SK-N-SH treated with all-trans-retinoic acid at 6 μM for 48 hours (cell line): ENCODE measurements at regions not wholly inside any gene's neighbourhood (a gene's known extent, or its start where the extent isn't known, plus 50 kb on each side); places are given as distances from the start of the nearest gene placed in this dataset.

Experiments used
- ATAC-seq: fragments of 200-7000 bp; cut with Tn5 transposase; 3 replicates; pipeline ENCODE4 v1.9.1; 2020; ENCODE audit warnings: mild to moderate bottlenecking, moderate library complexity
- ARNTL ChIP-seq: fragments of 450-650 bp; formaldehyde crosslinking; IDR thresholded peaks from 2 replicates; pipeline ENCODE4 v1.5.0; 2020; ENCODE audit warnings: low read depth, mild to moderate bottlenecking, moderate library complexity, borderline replicate concordance
- CSDC2 ChIP-seq: fragments of 250-450 bp; sonication (Bioruptor Pico); IDR thresholded peaks from 2 replicates; pipeline ENCODE4 v1.5.0; 2020; ENCODE audit warnings: mild to moderate bottlenecking, moderate library complexity
- GLIS3 ChIP-seq: fragments of 250-450 bp; sonication (Bioruptor Pico); IDR thresholded peaks from 2 replicates; pipeline ENCODE4 v1.5.0; 2020; ENCODE audit warnings: mild to moderate bottlenecking, moderate library complexity
- ISL1 ChIP-seq: fragments of 250-450 bp; sonication (Bioruptor Pico); IDR thresholded peaks from 2 replicates; pipeline ENCODE4 v2.1.2; 2022; ENCODE audit warnings: mild to moderate bottlenecking, moderate library complexity
- OSR1 ChIP-seq: fragments of 250-450 bp; sonication (Bioruptor Pico); IDR thresholded peaks from 2 replicates; pipeline ENCODE4 v1.8.0; 2022; ENCODE audit warnings: moderate library complexity, mild to moderate bottlenecking, inconsistent platforms
- PPARA ChIP-seq: fragments of 250-450 bp; sonication (Bioruptor Pico); IDR thresholded peaks from 2 replicates; pipeline ENCODE4 v1.5.0; 2020; ENCODE audit warnings: mild to moderate bottlenecking, borderline replicate concordance
- RARB ChIP-seq: fragments of 250-450 bp; sonication (Bioruptor Pico); IDR thresholded peaks from 2 replicates; pipeline ENCODE4 v1.8.0; 2021; ENCODE audit warnings: mild to moderate bottlenecking, moderate library complexity
- SNAI2 ChIP-seq: fragments of 250-450 bp; sonication (Bioruptor Pico); IDR thresholded peaks from 2 replicates; pipeline ENCODE4 v1.5.0; 2020; ENCODE audit warnings: mild to moderate bottlenecking, moderate library complexity
- TCF4 ChIP-seq: fragments of 250-450 bp; sonication (Bioruptor Pico); IDR thresholded peaks from 2 replicates; pipeline ENCODE4 v1.8.0; 2021; ENCODE audit warnings: mild to moderate bottlenecking, moderate library complexity, borderline replicate concordance
- TOX ChIP-seq: fragments of 250-450 bp; sonication (Bioruptor Pico); IDR thresholded peaks from 2 replicates; pipeline ENCODE4 v1.8.0; 2021; ENCODE audit warnings: mild to moderate bottlenecking, moderate library complexity, borderline replicate concordance
- ZC3H10 ChIP-seq: fragments of 250-450 bp; sonication (Bioruptor Pico); IDR thresholded peaks from 2 replicates; pipeline ENCODE4 v1.5.1; 2021; ENCODE audit warnings: mild to moderate bottlenecking, moderate library complexity
- ZFP3 ChIP-seq: fragments of 250-450 bp; sonication (Bioruptor Pico); IDR thresholded peaks from 2 replicates; pipeline ENCODE4 v1.5.0; 2020; ENCODE audit warnings: mild to moderate bottlenecking, moderate library complexity
- ZFP30 ChIP-seq: fragments of 450-650 bp; formaldehyde crosslinking; IDR thresholded peaks from 2 replicates; pipeline ENCODE4 v1.5.0; 2022; ENCODE audit warnings: mild to moderate bottlenecking, moderate library complexity
- ZNF565 ChIP-seq: fragments of 450-650 bp; formaldehyde crosslinking; conservative IDR thresholded peaks from 2 replicates; pipeline ENCODE4 v1.5.0; 2020; ENCODE audit warnings: low read depth, mild to moderate bottlenecking, moderate library complexity
- ZNF70 ChIP-seq: fragments of 450-650 bp; formaldehyde crosslinking; IDR thresholded peaks from 2 replicates; pipeline ENCODE4 v1.5.0; 2020; ENCODE audit warnings: mild to moderate bottlenecking, moderate library complexity
- TF ChIP-seq, protein P1 (sequence below): fragments of 250-450 bp; sonication (Bioruptor Pico); IDR thresholded peaks from 2 replicates; pipeline ENCODE4 v1.5.1; 2021; ENCODE audit warnings: mild to moderate bottlenecking, moderate library complexity
- TF ChIP-seq, protein P2 (sequence below): fragments of 250-450 bp; sonication (Bioruptor Pico); IDR thresholded peaks from 2 replicates; pipeline ENCODE4 v1.5.0; 2020; ENCODE audit warnings: mild to moderate bottlenecking, moderate library complexity
- TF ChIP-seq, protein P3 (sequence below): fragments of 250-450 bp; sonication (Bioruptor Pico); IDR thresholded peaks from 2 replicates; pipeline ENCODE4 v1.8.0; 2020; ENCODE audit warnings: mild to moderate bottlenecking, moderate library complexity, borderline replicate concordance

DNA sequence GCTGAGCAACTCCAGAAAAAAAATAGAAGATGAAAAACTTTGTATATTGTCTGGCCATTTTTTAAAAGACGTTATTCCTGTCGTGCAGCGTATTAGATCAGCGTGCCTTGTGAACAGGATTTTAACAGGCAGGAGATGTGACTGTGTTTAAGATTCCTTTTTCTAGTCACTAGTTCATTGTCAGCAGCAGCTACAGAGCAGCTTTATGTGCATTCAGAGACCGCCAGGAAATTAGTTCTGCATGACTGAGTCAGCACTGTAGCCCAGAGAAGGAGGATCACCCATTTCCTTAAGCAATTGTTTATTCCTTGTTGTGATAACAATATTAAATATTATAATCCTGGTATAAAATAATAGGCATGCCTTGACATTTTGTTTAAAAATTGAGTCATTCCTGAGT is 75.4 kb upstream of the ADGRB3 start (continued):
- TF ChIP-seq, protein P1, sequence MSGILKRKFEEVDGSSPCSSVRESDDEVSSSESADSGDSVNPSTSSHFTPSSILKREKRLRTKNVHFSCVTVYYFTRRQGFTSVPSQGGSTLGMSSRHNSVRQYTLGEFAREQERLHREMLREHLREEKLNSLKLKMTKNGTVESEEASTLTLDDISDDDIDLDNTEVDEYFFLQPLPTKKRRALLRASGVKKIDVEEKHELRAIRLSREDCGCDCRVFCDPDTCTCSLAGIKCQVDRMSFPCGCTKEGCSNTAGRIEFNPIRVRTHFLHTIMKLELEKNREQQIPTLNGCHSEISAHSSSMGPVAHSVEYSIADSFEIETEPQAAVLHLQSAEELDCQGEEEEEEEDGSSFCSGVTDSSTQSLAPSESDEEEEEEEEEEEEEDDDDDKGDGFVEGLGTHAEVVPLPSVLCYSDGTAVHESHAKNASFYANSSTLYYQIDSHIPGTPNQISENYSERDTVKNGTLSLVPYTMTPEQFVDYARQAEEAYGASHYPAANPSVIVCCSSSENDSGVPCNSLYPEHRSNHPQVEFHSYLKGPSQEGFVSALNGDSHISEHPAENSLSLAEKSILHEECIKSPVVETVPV, result no peak
- TF ChIP-seq, protein P2, sequence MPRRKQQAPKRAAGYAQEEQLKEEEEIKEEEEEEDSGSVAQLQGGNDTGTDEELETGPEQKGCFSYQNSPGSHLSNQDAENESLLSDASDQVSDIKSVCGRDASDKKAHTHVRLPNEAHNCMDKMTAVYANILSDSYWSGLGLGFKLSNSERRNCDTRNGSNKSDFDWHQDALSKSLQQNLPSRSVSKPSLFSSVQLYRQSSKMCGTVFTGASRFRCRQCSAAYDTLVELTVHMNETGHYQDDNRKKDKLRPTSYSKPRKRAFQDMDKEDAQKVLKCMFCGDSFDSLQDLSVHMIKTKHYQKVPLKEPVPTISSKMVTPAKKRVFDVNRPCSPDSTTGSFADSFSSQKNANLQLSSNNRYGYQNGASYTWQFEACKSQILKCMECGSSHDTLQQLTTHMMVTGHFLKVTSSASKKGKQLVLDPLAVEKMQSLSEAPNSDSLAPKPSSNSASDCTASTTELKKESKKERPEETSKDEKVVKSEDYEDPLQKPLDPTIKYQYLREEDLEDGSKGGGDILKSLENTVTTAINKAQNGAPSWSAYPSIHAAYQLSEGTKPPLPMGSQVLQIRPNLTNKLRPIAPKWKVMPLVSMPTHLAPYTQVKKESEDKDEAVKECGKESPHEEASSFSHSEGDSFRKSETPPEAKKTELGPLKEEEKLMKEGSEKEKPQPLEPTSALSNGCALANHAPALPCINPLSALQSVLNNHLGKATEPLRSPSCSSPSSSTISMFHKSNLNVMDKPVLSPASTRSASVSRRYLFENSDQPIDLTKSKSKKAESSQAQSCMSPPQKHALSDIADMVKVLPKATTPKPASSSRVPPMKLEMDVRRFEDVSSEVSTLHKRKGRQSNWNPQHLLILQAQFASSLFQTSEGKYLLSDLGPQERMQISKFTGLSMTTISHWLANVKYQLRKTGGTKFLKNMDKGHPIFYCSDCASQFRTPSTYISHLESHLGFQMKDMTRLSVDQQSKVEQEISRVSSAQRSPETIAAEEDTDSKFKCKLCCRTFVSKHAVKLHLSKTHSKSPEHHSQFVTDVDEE (CRISPR knock-in tag), result no peak
- no peak for TF ChIP-seq ZNF70

DNA sequence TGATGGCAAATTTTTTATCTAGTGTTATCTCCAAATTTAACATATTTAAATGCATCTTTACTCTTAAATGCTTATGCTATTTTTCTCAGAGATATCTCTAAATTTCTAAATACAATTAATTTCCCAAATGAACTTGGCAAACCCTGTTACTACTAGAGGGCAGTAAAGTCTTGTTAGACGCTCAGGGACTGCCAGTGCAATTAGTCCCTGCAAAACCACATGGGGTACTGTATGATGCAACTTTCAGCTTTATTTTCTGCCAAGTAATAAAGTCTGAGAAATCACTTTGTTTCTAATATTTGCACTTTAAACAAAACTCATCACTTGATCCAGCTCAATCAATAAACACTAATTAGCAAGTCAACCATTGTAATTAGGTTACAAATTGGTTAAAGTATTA is 76.0 kb upstream of the ADGRB3 start:
- ATAC-seq, result no peak
- TF ChIP-seq CSDC2 (CRISPR knock-in tag), result no peak
- TF ChIP-seq SNAI2 (CRISPR knock-in tag), result no peak
- TF ChIP-seq, protein P3, sequence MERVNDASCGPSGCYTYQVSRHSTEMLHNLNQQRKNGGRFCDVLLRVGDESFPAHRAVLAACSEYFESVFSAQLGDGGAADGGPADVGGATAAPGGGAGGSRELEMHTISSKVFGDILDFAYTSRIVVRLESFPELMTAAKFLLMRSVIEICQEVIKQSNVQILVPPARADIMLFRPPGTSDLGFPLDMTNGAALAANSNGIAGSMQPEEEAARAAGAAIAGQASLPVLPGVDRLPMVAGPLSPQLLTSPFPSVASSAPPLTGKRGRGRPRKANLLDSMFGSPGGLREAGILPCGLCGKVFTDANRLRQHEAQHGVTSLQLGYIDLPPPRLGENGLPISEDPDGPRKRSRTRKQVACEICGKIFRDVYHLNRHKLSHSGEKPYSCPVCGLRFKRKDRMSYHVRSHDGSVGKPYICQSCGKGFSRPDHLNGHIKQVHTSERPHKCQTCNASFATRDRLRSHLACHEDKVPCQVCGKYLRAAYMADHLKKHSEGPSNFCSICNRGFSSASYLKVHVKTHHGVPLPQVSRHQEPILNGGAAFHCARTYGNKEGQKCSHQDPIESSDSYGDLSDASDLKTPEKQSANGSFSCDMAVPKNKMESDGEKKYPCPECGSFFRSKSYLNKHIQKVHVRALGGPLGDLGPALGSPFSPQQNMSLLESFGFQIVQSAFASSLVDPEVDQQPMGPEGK, result no peak

DNA sequence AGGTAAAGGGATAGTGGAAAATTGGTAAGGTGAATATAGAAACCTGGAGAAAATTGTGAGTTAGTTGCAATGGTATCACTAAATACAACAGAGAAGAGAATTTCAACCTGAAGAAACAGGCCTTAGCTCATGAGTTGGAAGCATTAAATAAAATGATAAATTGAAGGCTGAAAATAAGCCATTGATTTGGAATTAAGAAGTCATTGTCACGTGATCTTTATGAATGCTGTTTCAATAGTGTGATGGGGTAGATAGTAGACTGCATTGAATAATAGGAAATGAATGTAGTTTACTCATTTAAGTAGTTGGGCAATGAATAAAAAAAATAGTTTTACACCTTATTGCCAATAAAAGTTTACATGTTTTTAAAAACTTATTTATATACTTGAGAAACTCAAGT is 88.5 kb upstream of the ADGRB3 start:
- no peak for ATAC-seq
- TF ChIP-seq TCF4 (CRISPR knock-in tag) (no peak), CSDC2 (CRISPR knock-in tag) (no peak), OSR1 (CRISPR knock-in tag) (no peak)
- TF ChIP-seq, all 23 proteins: peak for 0

DNA sequence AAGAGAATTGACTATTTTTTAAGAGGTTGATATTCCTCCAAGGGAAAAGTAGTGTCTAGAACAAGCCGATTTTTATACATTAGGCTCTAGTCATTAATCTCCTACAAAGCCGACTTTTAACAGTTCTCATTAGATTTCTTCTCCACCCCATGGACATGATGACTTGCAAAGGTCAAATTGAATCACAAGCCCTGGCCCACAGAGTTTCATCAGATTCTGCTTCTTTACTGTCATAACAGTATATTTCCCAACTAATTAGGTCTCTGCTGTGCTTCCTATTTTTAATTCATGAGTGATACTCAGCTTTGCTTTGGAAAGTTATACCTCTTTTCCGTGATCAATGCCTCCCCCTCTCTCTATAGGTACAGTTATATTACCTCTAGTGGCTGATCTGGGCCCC is 90.6 kb upstream of the ADGRB3 start:
- TF ChIP-seq, protein P2 (CRISPR knock-in tag), result no peak
- TF ChIP-seq SNAI2 (CRISPR knock-in tag) (no peak), ARNTL (CRISPR knock-in tag) (no peak), ISL1 (CRISPR knock-in tag) (no peak), TOX (no peak), ZNF565 (CRISPR knock-in tag) (no peak), PPARA (CRISPR knock-in tag) (no peak), ZC3H10 (no peak), ZFP30 (CRISPR knock-in tag) (no peak), ZFP3 (CRISPR knock-in tag) (no peak), GLIS3 (CRISPR knock-in tag) (no peak), CSDC2 (CRISPR knock-in tag) (no peak), ZNF70 (no peak), OSR1 (CRISPR knock-in tag) (no peak), RARB (CRISPR knock-in tag) (no peak), TCF4 (CRISPR knock-in tag) (no peak)
- TF ChIP-seq, protein P1, result no peak
- ATAC-seq, result no peak
